Osteocyte (in vitro differentiated cells): ENCODE measurements at regions not wholly inside any gene's neighbourhood (a gene's known extent, or its start where the extent isn't known, plus 50 kb on each side); places are given as distances from the start of the nearest gene placed in this dataset.

Experiments
- DNase-seq: peaks from one replicate; pipeline ENCODE4 v3.0.0; 2021; ENCODE audit warnings: mixed read lengths; ENCODE audit not compliant: unreplicated experiment; ENCODE audit errors: extremely low spot score
- H3K27ac Mint-ChIP-seq: one replicate; pipeline ENCODE4 v1.8.0; 2021; ENCODE audit warnings: mild to moderate bottlenecking, mixed read lengths; ENCODE audit not compliant: unreplicated experiment
- H3K27me3 Mint-ChIP-seq: one replicate; pipeline ENCODE4 v1.8.0; 2021; ENCODE audit warnings: mixed read lengths; ENCODE audit not compliant: unreplicated experiment
- H3K36me3 Mint-ChIP-seq: one replicate; pipeline ENCODE4 v1.8.0; 2021; ENCODE audit warnings: mixed read lengths; ENCODE audit not compliant: unreplicated experiment
- H3K4me1 Mint-ChIP-seq: one replicate; pipeline ENCODE4 v1.8.0; 2021; ENCODE audit warnings: mixed read lengths; ENCODE audit not compliant: unreplicated experiment
- H3K4me3 Mint-ChIP-seq: one replicate; pipeline ENCODE4 v1.8.0; 2021; ENCODE audit warnings: mild to moderate bottlenecking, moderate library complexity, mixed read lengths; ENCODE audit not compliant: unreplicated experiment
- H3K9me3 Mint-ChIP-seq: one replicate; pipeline ENCODE4 v1.8.0; 2021; ENCODE audit warnings: mixed read lengths; ENCODE audit not compliant: unreplicated experiment
- TF ChIP-seq, protein P1 (sequence below): fragments of 200-600 bp; sonication (generic); IDR thresholded peaks from 2 replicates; pipeline ENCODE4 v1.5.0; 2021; ENCODE audit warnings: antibody characterized with exemption, mild to moderate bottlenecking, moderate library complexity

DNA sequence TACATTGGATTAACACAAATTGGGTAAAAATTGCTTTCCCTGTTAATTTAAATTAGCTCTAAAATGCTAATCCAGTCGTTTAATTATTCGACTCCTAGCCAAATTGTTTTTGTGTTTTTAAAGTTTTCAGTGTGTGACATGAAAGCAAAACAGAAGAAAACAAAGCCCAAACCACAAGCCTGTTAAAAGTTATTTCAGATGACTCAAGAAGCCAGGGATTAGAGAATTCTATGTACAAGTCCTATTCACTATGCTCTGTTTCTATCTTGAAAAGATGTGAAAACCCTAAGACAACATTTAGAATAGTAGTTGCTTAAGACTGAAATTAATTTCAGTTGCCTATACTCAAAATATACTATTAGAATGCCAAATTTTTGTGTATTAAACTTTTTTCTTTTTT is 294.8 kb upstream of the ADAMTS5 start:
- no peak overlapping the region for H3K4me3 Mint-ChIP-seq
- no peaks in the 10 kb centered on the region for H3K4me1 Mint-ChIP-seq
- TF ChIP-seq, protein P1, sequence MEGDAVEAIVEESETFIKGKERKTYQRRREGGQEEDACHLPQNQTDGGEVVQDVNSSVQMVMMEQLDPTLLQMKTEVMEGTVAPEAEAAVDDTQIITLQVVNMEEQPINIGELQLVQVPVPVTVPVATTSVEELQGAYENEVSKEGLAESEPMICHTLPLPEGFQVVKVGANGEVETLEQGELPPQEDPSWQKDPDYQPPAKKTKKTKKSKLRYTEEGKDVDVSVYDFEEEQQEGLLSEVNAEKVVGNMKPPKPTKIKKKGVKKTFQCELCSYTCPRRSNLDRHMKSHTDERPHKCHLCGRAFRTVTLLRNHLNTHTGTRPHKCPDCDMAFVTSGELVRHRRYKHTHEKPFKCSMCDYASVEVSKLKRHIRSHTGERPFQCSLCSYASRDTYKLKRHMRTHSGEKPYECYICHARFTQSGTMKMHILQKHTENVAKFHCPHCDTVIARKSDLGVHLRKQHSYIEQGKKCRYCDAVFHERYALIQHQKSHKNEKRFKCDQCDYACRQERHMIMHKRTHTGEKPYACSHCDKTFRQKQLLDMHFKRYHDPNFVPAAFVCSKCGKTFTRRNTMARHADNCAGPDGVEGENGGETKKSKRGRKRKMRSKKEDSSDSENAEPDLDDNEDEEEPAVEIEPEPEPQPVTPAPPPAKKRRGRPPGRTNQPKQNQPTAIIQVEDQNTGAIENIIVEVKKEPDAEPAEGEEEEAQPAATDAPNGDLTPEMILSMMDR = no peak
- DNase-seq = no peak
- no peaks in the 10 kb centered on the region for H3K9me3 Mint-ChIP-seq
- no peaks in the 10 kb centered on the region for H3K36me3 Mint-ChIP-seq
- H3K27me3 Mint-ChIP-seq = no peaks in the 10 kb centered on the region
- no peak overlapping the region for H3K27ac Mint-ChIP-seq

DNA sequence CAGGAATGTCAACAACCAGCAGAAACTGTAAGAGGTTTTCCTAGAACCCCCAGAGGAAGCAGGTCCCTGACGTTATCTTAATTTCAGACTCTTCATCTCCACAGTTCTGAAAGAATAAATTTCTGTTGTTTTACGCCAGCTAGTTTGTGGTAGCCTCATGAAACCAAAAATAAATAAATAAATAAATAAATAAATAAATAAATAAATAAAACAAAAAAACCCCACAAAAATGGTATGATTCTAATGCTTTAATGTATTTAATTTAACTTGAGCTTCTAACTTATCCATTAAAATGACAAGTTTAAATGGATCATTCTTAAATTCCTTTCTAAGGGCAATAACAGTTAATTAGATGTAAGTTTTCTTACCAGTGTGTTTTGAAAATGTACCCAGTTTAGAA is 293.8 kb upstream of the ADAMTS5 start:
- Mint-ChIP-seq H3K4me1 (no peaks in the 10 kb centered on the region), H3K27ac (no peak overlapping the region), H3K36me3 (no peaks in the 10 kb centered on the region), H3K27me3 (no peaks in the 10 kb centered on the region), H3K9me3 (no peaks in the 10 kb centered on the region), H3K4me3 (no peak overlapping the region)
- TF ChIP-seq, protein P1 = no peak
- no peak for DNase-seq

DNA sequence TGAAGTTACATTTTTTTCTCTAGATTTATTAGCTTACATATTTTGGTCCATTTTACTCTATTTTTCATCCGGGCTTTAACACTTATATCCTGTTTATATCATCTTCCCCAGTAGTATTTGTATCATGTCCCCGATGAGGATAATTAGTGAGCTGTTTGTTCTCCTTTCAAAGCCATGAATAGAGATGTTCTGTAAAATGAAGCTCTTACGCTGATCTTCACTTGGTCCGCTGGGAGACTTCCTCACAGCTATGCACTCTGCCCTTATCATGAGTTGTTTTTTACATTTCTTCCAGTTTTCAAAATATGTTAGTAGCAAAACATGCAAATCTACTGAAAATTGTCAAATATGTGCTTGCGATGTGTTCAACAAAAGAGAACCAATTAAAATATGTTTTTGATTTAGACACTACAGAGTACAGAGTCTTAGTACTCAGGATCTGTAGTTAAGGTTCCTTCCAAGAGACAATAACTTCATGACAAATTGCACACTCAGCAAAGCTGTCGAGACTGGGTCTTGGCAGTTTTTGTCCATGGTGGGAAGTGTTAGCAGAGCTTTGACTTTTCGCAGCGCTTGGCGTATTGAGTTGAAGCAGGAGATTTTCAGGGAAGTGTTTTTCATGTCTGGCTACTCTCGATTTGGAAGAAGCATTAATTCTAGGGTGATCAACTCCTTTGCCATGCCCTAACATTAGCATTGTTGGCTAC is 292.0 kb upstream of the ADAMTS5 start:
- H3K4me1 Mint-ChIP-seq = no peaks in the 10 kb centered on the region
- no peaks in the 10 kb centered on the region for H3K36me3 Mint-ChIP-seq
- TF ChIP-seq, protein P1 = no peak

DNA sequence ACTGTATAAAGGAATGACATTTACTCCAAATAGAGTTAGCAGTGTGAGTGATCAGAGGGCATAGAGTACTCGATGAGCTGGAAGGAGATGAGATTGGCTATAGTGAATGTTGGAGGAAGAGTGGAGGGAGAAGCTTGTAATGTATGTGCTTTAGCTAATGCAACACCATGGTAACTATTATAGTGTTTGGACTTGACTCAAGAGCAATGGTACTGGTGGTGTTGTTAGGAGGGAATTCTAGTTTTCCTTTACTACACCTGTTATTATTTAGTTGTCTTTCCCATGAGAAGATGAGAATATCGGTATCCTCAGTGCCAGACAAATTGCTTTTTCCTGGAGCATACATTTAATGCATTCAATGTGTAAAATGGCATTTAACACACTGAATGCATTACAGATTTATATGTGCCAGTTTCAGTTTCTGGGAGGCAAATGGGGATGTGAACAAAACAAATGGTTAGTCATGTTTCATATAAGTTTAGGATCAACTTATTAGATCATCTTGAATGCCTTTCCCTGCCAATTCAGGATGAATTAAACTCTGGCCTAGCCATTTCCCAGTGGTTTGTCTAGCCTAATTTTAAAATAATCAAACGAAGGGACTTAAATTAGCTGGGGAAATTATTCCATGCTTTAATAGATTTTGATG is 291.1 kb upstream of the ADAMTS5 start:
- H3K36me3 Mint-ChIP-seq = no peaks in the 10 kb centered on the region
- no peak for DNase-seq

More for the DNA sequence above, 292.0 kb upstream of the ADAMTS5 start:
- Mint-ChIP-seq H3K9me3 (no peaks in the 10 kb centered on the region), H3K27ac (no peak overlapping the region), H3K4me3 (no peak overlapping the region), H3K27me3 (no peaks in the 10 kb centered on the region)
- DNase-seq = no peak

DNA sequence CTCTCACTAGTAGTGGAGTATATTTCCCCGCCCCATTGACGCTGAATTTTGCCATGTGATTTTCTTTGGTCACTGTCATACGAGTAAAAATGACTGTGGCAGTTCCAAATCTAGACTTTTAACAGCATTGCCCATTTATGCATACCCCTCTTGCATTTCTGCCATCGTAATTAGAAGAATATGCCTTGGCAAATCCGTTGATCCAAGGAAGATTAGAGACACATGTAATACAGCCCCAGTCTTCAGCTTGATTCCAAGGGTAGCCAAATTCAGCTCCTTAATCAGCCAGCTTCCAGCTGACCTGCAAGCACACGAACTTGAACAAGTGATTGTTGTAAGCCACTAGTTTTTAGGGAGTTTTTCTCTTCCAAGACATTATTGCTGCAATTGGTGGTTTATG is 290.3 kb upstream of the ADAMTS5 start:
- no peaks in the 10 kb centered on the region for H3K9me3 Mint-ChIP-seq
- TF ChIP-seq, protein P1 = no peak
- no peaks in the 10 kb centered on the region for H3K4me1 Mint-ChIP-seq
- H3K27me3 Mint-ChIP-seq = no peaks in the 10 kb centered on the region
- no peak for DNase-seq
- H3K4me3 Mint-ChIP-seq = no peak overlapping the region
- no peak overlapping the region for H3K27ac Mint-ChIP-seq
- no peaks in the 10 kb centered on the region for H3K36me3 Mint-ChIP-seq

More for the DNA sequence above, 291.1 kb upstream of the ADAMTS5 start:
- H3K9me3 Mint-ChIP-seq = no peaks in the 10 kb centered on the region
- H3K4me1 Mint-ChIP-seq = no peaks in the 10 kb centered on the region
- H3K4me3 Mint-ChIP-seq = no peak overlapping the region
- H3K27me3 Mint-ChIP-seq = no peaks in the 10 kb centered on the region
- TF ChIP-seq, protein P1 = no peak
- H3K27ac Mint-ChIP-seq = no peak overlapping the region
